H1 (cell line): ENCODE measurements at regions not wholly inside any gene's neighbourhood (a gene's known extent, or its start where the extent isn't known, plus 50 kb on each side); places are given as distances from the start of the nearest gene placed in this dataset.

Source experiments
- ASH2L ChIP-seq: fragments of 200-600, 300-600 bp; sonication (generic); IDR thresholded peaks from one replicate; pipeline ENCODE4 v1.7.1; 2017; ENCODE audit warnings: low read length
- BACH1 ChIP-seq: IDR thresholded peaks from 2 replicates; pipeline ENCODE4 v1.6.1; 2012; ENCODE audit warnings: low read length, improper control_type of control experiment
- EGR1 ChIP-seq: IDR thresholded peaks from 2 replicates; pipeline ENCODE4 v1.6.1; 2011; ENCODE audit warnings: low read depth, low read length, borderline replicate concordance
- HDAC2 ChIP-seq, 2 experiments: fragments of 300-600 bp in 1 of 2; sonication (generic) in 1 of 2; IDR thresholded peaks; 2 replicates each; pipeline ENCODE4 v1.6.1; 2011 to 2012; ENCODE audit warnings: low read depth in 2 of 2, low read length in 2 of 2, mild to moderate bottlenecking in 2 of 2, moderate library complexity in 2 of 2, borderline replicate concordance in 1 of 2, inconsistent platforms in 1 of 2
- PHF8 ChIP-seq: fragments of 200-600 bp; sonication (generic); conservative IDR thresholded peaks from 2 replicates; pipeline ENCODE4 v1.7.1; 2012; ENCODE audit warnings: low read depth, mild to moderate bottlenecking, inconsistent platforms, low read length, moderate library complexity
- TF ChIP-seq, protein P1 (sequence below): fragments of 300-600 bp; sonication (generic); IDR thresholded peaks from 2 replicates; pipeline ENCODE4 v1.7.1; 2012; ENCODE audit warnings: low read length, moderate library complexity, mild to moderate bottlenecking, inconsistent platforms; ENCODE audit not compliant: insufficient replicate concordance

DNA sequence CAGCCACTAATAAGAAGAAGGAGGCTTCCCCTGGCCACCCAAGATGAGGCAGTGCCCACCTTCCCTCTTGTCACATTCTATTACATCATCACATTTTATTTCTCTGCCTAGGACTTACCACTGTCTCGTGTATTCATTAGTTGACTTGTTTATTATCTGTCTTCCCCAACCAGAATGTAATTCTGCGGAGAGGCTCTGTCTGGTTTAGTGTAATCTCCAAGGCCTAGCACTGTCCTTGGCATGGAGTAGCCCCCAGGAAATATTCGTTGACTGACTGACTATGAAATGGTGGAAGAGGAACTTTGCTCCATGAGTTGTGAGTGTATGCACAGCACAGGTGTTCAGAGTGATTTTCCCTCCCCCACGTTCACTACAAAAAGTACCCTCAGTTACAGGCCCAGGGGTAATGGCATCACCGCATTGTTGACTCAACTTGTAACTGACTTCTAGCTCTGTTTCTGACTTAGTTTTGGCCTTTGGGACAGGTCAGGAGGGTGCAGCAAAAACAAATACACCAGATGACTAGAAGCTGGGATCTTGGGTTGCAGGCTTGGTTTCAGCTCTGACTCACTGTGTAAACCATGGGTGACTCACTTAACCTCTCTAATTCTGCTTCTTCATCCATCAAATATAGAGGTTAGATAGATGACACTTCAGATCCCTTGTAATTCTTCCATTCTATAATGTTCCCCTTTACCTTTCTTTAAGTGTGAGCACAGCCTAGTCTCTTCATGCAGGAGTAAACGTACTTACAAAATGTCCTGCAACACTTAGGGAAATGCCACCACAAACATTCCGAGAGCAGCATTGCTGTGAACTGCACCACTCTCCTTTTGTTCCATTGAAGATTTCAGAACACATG lies 229.7 kb downstream of the KCNRG start (continued):
- TF ChIP-seq, protein P1, sequence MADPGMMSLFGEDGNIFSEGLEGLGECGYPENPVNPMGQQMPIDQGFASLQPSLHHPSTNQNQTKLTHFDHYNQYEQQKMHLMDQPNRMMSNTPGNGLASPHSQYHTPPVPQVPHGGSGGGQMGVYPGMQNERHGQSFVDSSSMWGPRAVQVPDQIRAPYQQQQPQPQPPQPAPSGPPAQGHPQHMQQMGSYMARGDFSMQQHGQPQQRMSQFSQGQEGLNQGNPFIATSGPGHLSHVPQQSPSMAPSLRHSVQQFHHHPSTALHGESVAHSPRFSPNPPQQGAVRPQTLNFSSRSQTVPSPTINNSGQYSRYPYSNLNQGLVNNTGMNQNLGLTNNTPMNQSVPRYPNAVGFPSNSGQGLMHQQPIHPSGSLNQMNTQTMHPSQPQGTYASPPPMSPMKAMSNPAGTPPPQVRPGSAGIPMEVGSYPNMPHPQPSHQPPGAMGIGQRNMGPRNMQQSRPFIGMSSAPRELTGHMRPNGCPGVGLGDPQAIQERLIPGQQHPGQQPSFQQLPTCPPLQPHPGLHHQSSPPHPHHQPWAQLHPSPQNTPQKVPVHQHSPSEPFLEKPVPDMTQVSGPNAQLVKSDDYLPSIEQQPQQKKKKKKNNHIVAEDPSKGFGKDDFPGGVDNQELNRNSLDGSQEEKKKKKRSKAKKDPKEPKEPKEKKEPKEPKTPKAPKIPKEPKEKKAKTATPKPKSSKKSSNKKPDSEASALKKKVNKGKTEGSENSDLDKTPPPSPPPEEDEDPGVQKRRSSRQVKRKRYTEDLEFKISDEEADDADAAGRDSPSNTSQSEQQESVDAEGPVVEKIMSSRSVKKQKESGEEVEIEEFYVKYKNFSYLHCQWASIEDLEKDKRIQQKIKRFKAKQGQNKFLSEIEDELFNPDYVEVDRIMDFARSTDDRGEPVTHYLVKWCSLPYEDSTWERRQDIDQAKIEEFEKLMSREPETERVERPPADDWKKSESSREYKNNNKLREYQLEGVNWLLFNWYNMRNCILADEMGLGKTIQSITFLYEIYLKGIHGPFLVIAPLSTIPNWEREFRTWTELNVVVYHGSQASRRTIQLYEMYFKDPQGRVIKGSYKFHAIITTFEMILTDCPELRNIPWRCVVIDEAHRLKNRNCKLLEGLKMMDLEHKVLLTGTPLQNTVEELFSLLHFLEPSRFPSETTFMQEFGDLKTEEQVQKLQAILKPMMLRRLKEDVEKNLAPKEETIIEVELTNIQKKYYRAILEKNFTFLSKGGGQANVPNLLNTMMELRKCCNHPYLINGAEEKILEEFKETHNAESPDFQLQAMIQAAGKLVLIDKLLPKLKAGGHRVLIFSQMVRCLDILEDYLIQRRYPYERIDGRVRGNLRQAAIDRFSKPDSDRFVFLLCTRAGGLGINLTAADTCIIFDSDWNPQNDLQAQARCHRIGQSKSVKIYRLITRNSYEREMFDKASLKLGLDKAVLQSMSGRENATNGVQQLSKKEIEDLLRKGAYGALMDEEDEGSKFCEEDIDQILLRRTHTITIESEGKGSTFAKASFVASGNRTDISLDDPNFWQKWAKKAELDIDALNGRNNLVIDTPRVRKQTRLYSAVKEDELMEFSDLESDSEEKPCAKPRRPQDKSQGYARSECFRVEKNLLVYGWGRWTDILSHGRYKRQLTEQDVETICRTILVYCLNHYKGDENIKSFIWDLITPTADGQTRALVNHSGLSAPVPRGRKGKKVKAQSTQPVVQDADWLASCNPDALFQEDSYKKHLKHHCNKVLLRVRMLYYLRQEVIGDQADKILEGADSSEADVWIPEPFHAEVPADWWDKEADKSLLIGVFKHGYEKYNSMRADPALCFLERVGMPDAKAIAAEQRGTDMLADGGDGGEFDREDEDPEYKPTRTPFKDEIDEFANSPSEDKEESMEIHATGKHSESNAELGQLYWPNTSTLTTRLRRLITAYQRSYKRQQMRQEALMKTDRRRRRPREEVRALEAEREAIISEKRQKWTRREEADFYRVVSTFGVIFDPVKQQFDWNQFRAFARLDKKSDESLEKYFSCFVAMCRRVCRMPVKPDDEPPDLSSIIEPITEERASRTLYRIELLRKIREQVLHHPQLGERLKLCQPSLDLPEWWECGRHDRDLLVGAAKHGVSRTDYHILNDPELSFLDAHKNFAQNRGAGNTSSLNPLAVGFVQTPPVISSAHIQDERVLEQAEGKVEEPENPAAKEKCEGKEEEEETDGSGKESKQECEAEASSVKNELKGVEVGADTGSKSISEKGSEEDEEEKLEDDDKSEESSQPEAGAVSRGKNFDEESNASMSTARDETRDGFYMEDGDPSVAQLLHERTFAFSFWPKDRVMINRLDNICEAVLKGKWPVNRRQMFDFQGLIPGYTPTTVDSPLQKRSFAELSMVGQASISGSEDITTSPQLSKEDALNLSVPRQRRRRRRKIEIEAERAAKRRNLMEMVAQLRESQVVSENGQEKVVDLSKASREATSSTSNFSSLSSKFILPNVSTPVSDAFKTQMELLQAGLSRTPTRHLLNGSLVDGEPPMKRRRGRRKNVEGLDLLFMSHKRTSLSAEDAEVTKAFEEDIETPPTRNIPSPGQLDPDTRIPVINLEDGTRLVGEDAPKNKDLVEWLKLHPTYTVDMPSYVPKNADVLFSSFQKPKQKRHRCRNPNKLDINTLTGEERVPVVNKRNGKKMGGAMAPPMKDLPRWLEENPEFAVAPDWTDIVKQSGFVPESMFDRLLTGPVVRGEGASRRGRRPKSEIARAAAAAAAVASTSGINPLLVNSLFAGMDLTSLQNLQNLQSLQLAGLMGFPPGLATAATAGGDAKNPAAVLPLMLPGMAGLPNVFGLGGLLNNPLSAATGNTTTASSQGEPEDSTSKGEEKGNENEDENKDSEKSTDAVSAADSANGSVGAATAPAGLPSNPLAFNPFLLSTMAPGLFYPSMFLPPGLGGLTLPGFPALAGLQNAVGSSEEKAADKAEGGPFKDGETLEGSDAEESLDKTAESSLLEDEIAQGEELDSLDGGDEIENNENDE, result no peak
- TF ChIP-seq PHF8, result no peak
- no peak for TF ChIP-seq ASH2L
- TF ChIP-seq EGR1, result no peak
- no peak for TF ChIP-seq HDAC2 (IDR thresholded peaks at IDR 0.05; ENCODE audit: borderline replicate concordance in 1 of 2, low read depth in 2 of 2, low read length in 2 of 2)
- TF ChIP-seq BACH1, result no peak
